HG03520 (cell line): ENCODE measurements at regions not wholly inside any gene's neighbourhood (a gene's known extent, or its start where the extent isn't known, plus 50 kb on each side); places are given as distances from the start of the nearest gene placed in this dataset.
A peak's percentile ranks its signal among the peaks of the same experiment; 100 is the strongest.
"Not testable (repeated sequence)": the region's sequence is repeated elsewhere in the genome, so short reads cannot be mapped to it uniquely, and the experiment has no call there.

ENCODE experiments used
- ATAC-seq: cut with Tn5 transposase; IDR thresholded peaks from one replicate; pipeline ENCODE4 v1.9.1; 2021; ENCODE audit warnings: mild to moderate bottlenecking, moderate library complexity; ENCODE audit not compliant: unreplicated experiment

- ATAC-seq, result no peak
These were observed 68.5 kb downstream of the CDC14C start for GRCh38 chr7:48992816-48993215.

- ATAC-seq, result peak; percentile 99
These were observed 77.3 kb downstream of the CDC14C start for GRCh38 chr7:49001610-49002033.

DNA sequence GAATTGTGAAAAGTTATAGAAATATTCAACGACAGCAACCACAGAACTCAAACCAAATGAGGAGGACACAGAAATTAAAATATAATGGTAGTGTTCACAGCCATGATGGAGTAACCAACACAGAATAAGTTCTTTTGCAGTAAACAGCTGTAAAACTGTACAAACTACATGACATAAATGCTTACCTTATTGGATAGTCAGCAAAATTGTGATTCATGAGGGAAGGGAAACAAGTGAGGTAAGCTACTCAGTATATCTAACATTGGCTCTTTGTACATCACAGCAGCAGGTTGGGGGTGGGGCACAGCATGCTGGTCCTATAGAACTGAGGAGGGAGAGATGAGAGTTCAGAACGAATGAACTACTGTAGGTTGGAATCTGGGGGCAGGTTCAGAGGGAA is 86.4 kb downstream of the CDC14C start:
- no peak for ATAC-seq

DNA sequence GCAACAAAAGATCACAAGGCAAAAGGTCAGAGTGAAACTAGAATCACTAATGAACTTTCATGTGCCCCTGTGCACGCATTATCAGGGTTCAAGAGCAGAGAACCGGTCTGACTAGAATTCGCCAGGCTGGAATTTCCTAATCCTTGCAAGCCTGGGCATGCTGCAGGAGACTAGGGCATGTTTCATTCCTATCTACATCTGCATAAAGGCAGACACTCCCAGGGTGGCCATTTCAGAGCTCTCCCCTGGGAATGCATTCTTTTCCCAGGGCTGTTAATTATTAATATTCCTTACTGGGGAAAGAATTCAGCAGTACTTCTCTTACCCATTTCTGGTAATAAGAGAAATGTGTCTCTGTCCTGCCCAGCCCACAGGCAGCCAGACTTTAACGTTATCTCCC is 90.5 kb downstream of the CDC14C start:
- no peak for ATAC-seq

GRCh38 chr7:49020145-49020544 is 95.8 kb downstream of the CDC14C start:
- no peak for ATAC-seq

DNA sequence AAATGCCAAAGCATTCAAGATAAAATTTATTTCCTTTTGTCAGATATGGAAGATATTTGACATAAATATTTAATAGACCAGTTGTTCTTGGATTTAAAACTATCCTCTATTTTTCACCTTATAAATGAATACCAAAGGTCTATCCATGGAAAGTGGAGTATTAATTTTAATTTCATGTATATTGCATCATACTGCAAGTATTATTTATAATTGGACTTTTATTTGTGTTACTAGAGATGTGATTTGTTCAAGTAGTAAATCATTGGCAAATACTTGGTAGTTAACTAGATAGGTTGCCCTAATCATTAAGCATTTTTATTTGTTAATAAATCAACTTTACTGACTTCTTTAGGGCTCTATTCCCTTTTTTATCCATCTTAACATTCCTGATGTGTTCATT is 98.1 kb downstream of the CDC14C start:
- ATAC-seq, result no peak

GRCh38 chr7:49023345-49024328 is 99.3 kb downstream of the CDC14C start:
- ATAC-seq, result no peak

DNA sequence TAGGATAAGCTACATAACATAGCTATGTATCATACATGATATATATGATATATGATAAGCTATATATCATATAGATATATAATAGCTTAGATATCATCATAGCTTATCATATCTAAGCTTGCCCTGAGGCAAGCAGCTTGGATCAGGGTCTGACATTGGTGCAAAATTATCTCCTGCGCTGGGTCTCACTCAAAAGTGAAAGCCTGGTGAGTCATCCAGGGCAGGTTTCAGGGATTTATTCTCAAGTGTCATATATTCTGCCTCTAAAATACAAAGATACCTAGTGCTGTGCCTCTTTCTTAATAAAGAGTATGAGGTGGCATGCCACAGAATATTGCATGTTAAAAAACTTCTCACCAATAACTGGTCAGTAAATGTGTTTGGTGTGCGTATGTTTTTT is 105.9 kb downstream of the CDC14C start:
- no peak for ATAC-seq

DNA sequence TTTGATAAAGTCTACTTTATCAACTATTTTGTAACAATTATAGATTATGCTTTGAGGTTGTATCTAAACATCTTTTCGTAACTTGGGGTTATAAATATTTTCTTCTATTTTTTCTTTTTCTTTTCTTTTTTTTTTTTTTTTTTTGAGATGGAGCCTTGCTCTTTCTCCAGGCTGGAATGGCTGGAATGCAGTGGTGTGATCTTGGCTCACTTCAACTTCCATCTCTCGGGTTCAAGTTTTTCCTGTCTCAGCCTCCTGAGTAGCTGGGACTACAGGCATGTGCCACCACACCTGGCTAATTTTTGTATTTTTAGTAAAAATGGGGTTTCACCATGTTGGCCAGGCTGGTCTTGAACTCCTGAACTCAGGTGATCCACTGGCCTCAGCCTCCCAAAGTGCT is 108.8 kb downstream of the CDC14C start:
- ATAC-seq, result not testable (repeated sequence)

GRCh38 chr7:49037346-49038210 is 113.2 kb downstream of the CDC14C start:
- no peak for ATAC-seq

- no peak for ATAC-seq
These were observed 114.5 kb downstream of the CDC14C start for GRCh38 chr7:49038821-49039358.

GRCh38 chr7:49060743-49061142 is 136.4 kb downstream of the CDC14C start:
- no peak for ATAC-seq

- ATAC-seq, result no peak
These were observed 150.2 kb downstream of the CDC14C start for GRCh38 chr7:49074538-49074937.

- no peak for ATAC-seq
These were observed 156.6 kb downstream of the CDC14C start for GRCh38 chr7:49080896-49081475.

DNA sequence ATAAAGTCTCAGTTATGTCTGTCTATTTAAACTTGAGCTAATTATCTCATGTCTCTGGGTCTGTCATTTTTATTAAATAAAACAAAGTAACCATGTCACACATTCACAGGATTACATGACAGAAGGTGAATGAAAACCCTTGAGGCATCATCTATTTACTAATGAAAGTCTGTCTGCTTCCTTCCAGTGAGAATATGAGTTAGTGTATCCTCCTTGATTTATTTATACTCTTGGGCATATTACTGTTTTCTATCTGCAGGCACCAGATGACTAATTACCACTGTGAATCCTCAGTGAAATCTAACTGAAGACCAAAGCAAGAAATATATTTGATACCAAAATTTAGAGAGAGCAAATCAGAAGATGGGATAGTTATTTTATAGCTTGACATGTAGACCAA is 163.7 kb downstream of the CDC14C start:
- ATAC-seq, result no peak

DNA sequence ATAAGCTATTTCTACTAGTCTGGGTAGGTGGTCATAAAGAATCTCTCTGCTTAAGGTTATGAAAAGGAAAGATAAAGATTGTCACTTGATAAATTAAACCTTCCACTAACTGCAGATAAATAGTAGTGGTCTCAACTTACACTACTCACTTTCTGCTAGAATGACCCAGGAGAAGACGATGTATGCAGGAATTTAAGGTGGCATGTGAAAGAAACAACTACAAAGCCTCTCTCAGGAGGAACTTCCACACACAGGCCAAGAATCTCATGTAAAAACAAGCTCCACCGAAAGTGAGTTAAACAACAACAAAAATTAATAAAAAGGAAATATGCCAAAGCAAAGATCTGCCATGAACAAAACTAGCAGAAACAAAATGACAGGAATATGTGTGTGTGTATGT is 165.4 kb downstream of the CDC14C start:
- no peak for ATAC-seq

- ATAC-seq, result no peak
These were observed 166.7 kb downstream of the CDC14C start for GRCh38 chr7:49091089-49091488.

GRCh38 chr7:49091519-49091918 is 167.2 kb downstream of the CDC14C start:
- ATAC-seq, result no peak

DNA sequence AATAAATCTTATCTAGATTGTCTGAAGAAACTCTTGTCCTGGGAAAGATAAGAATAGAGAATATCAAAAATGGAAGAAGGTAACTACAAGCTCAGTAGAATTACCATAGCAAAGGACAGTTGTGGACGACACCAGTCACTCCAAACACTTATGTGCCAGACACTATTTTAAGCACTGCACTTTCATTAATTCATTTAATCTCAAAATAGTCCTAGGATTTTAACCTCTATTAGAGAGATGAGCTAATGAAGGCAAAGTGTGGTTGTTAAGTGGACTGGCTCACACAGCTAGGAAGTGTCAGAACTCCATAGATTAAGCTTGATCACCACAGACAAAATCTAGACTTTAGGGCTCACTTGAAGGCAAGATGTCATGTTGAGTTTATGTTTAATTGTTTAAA is 168.9 kb downstream of the CDC14C start:
- no peak for ATAC-seq

- ATAC-seq, result no peak
These were observed 170.5 kb downstream of the CDC14C start for GRCh38 chr7:49094866-49095265.
